Activated T-helper 17 cell treated with anti-CD3 and anti-CD28 coated beads, Interleukin-2, amount 50 U/mL, for 72 hours (primary cell): ENCODE measurements at regions not wholly inside any gene's neighbourhood (a gene's known extent, or its start where the extent isn't known, plus 50 kb on each side); places are given as distances from the start of the nearest gene placed in this dataset.

Experiments
- ATAC-seq: fragments of 150-1000 bp; cut with Tn5 transposase; replicated peaks from 2 replicates; pipeline ENCODE4 v1.10.0; 2021; ENCODE audit warnings: mild to moderate bottlenecking, moderate library complexity
- H3K27ac Mint-ChIP-seq: one replicate; pipeline ENCODE4 v1.8.0; 2022; ENCODE audit warnings: mixed read lengths
- H3K27me3 Mint-ChIP-seq: one replicate; pipeline ENCODE4 v1.8.0; 2022; ENCODE audit warnings: mixed read lengths
- H3K36me3 Mint-ChIP-seq: one replicate; pipeline ENCODE4 v1.8.0; 2022; ENCODE audit warnings: low read depth, mild to moderate bottlenecking, mixed read lengths
- H3K4me1 Mint-ChIP-seq: one replicate; pipeline ENCODE4 v1.8.0; 2022; ENCODE audit warnings: mixed read lengths
- H3K4me3 Mint-ChIP-seq: one replicate; pipeline ENCODE4 v1.8.0; 2022; ENCODE audit warnings: mild to moderate bottlenecking, mixed read lengths
- H3K9me3 Mint-ChIP-seq: one replicate; pipeline ENCODE4 v1.8.0; 2022; ENCODE audit warnings: mixed read lengths

DNA sequence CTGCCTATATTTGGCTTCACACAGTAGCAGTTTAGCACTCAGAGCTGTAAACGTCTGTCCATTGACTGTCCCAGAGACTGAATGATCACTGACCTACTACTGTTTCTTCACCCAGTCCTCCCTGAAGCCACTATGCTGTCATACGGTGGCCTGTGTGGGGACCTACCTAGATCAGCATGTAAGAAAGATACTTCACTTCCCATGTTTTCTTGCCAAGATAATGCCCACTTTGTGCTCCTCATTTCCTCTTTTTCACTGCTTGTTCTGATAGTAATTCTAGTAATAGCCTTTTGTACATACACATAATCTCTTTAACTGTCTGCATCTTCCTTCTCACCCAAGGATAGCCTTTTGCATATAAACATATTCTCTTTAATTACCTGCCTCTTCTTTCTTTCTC, 109.9 kb upstream of the TIAM2 start:
- peaks cover 11% of the 10 kb centered on the region for H3K36me3 Mint-ChIP-seq
- no peaks in the 10 kb centered on the region for H3K9me3 Mint-ChIP-seq
- H3K4me1 Mint-ChIP-seq, result peaks cover 6% of the 10 kb centered on the region
- no peaks in the 10 kb centered on the region for H3K27me3 Mint-ChIP-seq
- no peak overlapping the region for H3K27ac Mint-ChIP-seq
- H3K4me3 Mint-ChIP-seq, result no peak overlapping the region
- ATAC-seq, result no peak

DNA sequence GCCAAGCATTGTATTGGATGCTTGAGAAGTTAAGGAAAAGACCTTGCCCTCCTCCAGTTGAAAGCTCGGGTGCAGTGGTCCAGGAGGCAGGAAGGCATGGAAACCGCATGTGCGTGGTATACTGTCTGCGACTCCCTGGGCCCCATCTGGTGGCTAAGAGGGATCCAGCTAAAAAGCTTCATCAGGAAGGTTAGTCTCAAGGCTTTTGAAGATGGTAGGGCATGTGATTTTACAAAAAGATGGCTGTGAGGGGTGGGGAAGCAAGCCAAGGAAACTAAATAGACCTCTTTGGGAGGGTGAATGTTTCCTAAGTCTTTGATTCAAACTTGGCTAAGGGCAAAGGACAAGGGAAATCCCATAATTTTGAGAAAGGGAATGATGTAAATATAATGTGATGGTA, 109.1 kb upstream of the TIAM2 start:
- peaks cover 6% of the 10 kb centered on the region for H3K4me1 Mint-ChIP-seq
- H3K27ac Mint-ChIP-seq, result no peak overlapping the region
- H3K9me3 Mint-ChIP-seq, result no peaks in the 10 kb centered on the region
- no peak for ATAC-seq
- H3K36me3 Mint-ChIP-seq, result peaks cover 11% of the 10 kb centered on the region
- H3K27me3 Mint-ChIP-seq, result no peaks in the 10 kb centered on the region
- H3K4me3 Mint-ChIP-seq, result no peak overlapping the region

- H3K4me3 Mint-ChIP-seq, result no peak overlapping the region
- H3K4me1 Mint-ChIP-seq, result peaks cover 6% of the 10 kb centered on the region
- no peak overlapping the region for H3K27ac Mint-ChIP-seq
- no peak for ATAC-seq
- no peaks in the 10 kb centered on the region for H3K9me3 Mint-ChIP-seq
- H3K27me3 Mint-ChIP-seq, result no peaks in the 10 kb centered on the region
- H3K36me3 Mint-ChIP-seq, result peaks cover 11% of the 10 kb centered on the region
Observed at GRCh38 chr6:154886471-154886870, 108.6 kb upstream of the TIAM2 start.

DNA sequence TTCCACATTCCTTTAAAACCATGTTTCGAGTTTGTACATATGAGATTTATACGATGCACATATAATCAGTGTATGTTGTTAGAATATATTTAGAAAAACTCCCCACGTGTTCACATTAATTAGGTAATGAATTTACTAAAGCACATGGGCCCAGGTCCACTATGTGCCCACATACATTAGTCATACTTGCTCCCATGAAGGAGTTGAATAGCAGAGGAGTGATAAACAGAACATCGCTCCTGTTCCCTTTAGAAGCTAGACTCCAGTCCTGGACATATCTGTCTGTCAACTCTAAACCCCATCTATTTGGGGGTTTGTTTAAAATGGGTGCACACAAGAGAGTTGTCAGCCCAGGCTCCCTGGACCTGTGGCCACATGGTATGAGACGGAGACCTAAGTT, 108.1 kb upstream of the TIAM2 start:
- no peak for ATAC-seq
- Mint-ChIP-seq H3K27ac (no peak overlapping the region), H3K27me3 (no peaks in the 10 kb centered on the region), H3K9me3 (no peaks in the 10 kb centered on the region), H3K4me3 (no peak overlapping the region), H3K36me3 (peaks cover 11% of the 10 kb centered on the region), H3K4me1 (peaks cover 6% of the 10 kb centered on the region)

- no peak for ATAC-seq
- H3K4me3 Mint-ChIP-seq, result no peak overlapping the region
- H3K4me1 Mint-ChIP-seq, result peaks cover 6% of the 10 kb centered on the region
- no peaks in the 10 kb centered on the region for H3K9me3 Mint-ChIP-seq
- no peaks in the 10 kb centered on the region for H3K27me3 Mint-ChIP-seq
- peak overlapping the region; percentile 39 for H3K27ac Mint-ChIP-seq
- H3K36me3 Mint-ChIP-seq, result peaks cover 1% of the 10 kb centered on the region
Observed at GRCh38 chr6:154888421-154889295, 106.5 kb upstream of the TIAM2 start.

DNA sequence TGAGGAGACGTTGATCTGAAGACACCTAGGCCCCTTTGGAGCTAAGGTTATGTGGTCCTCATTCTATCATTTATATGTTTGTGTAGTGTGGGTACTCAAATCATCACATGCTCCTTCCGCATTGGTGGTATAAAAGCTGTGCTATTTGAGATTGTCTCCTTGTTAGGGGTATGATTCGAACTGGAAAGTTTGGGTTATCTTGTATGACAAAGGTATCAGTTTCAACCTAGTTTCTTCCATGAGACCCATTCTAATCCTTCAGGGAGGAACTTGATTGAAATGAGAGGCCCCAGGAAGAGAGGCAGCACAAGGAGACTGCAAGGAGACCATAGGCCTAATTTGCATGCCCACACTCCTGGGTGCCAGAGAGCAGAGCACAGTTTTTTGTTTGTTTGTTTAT, 104.2 kb upstream of the TIAM2 start:
- no peaks in the 10 kb centered on the region for H3K9me3 Mint-ChIP-seq
- peak; percentile 51 for ATAC-seq
- peaks cover 2% of the 10 kb centered on the region for H3K36me3 Mint-ChIP-seq
- H3K27me3 Mint-ChIP-seq, result no peaks in the 10 kb centered on the region
- no peak overlapping the region for H3K27ac Mint-ChIP-seq
- no peak overlapping the region for H3K4me3 Mint-ChIP-seq
- peaks cover 11% of the 10 kb centered on the region for H3K4me1 Mint-ChIP-seq

GRCh38 chr6:154891901-154892300, 103.2 kb upstream of the TIAM2 start:
- no peak for ATAC-seq
- H3K4me1 Mint-ChIP-seq, result peaks cover 11% of the 10 kb centered on the region
- no peak overlapping the region for H3K4me3 Mint-ChIP-seq
- peaks cover 6% of the 10 kb centered on the region for H3K36me3 Mint-ChIP-seq
- H3K9me3 Mint-ChIP-seq, result no peaks in the 10 kb centered on the region
- no peak overlapping the region for H3K27ac Mint-ChIP-seq
- H3K27me3 Mint-ChIP-seq, result no peaks in the 10 kb centered on the region

DNA sequence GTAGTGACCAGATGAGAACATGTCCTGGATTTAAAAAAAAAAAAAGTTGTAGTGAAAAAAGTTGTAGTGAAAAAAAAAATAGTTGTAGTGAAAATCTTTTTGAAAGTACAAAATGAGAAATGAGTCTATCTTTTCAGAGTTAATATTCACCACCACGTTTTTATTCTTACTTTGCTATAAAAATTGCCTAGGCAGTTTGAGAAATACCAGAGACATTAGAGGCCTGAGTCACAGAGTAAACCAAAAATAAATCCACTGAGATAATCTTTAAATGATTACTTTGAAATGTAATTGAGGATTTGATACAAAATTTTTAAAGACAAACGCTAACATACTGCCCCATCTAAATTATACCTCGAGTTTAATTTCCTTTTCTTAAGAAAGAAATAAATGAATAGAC, 101.2 kb upstream of the TIAM2 start:
- Mint-ChIP-seq H3K36me3 (peaks cover 14% of the 10 kb centered on the region), H3K27ac (no peak overlapping the region), H3K9me3 (no peaks in the 10 kb centered on the region), H3K27me3 (no peaks in the 10 kb centered on the region), H3K4me3 (no peak overlapping the region), H3K4me1 (peaks cover 11% of the 10 kb centered on the region)
- no peak for ATAC-seq

GRCh38 chr6:154894902-154895301, 100.2 kb upstream of the TIAM2 start:
- no peak for ATAC-seq
- Mint-ChIP-seq H3K9me3 (no peaks in the 10 kb centered on the region), H3K36me3 (peaks cover 14% of the 10 kb centered on the region), H3K27ac (peak overlapping the region; percentile 31), H3K27me3 (no peaks in the 10 kb centered on the region), H3K4me1 (peaks cover 5% of the 10 kb centered on the region), H3K4me3 (no peak overlapping the region)

DNA sequence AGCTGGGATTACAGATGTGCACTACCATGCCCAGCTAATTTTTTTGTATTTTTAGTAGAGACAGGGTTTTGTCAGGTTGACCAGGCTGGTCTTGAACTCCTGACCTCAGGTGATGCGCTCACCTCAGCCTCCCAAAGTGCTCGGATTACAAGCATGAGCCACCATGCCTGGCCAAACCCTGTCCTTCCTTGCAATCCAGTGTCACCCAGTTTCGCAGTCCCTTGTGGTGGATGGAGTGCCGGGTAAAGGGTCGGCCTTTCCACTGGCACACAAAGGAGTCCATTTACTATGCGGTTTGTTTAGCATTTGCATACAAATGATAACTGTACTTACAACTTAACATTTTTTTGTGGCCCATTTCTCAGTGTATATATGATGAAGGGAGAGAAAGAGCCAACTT, 99.3 kb upstream of the TIAM2 start:
- Mint-ChIP-seq H3K27me3 (no peaks in the 10 kb centered on the region), H3K4me3 (no peak overlapping the region), H3K9me3 (no peaks in the 10 kb centered on the region), H3K27ac (no peak overlapping the region), H3K36me3 (peaks cover 14% of the 10 kb centered on the region), H3K4me1 (peaks cover 5% of the 10 kb centered on the region)
- no peak for ATAC-seq

DNA sequence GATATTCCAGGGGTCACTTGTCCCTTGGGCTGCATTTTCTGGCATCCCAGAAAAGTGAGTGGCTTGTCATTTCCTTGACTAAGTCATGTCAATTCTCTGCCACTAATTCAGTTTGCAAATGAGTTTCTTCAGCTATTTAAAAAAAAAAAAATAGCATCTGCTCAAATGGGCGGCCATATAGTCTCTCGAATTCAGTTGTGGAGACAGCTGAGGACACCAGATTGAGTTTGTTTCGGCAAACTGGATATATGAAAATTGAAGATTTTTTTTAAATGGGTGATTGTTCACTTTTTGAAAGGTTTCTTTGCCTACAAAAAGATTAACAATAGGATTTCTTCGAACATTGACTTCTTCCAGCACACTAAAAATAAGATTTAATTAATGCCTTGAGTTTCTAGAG, 96.3 kb upstream of the TIAM2 start:
- Mint-ChIP-seq H3K4me1 (peaks cover 5% of the 10 kb centered on the region), H3K4me3 (no peak overlapping the region), H3K27me3 (no peaks in the 10 kb centered on the region), H3K9me3 (no peaks in the 10 kb centered on the region), H3K36me3 (peaks cover 14% of the 10 kb centered on the region), H3K27ac (no peak overlapping the region)
- no peak for ATAC-seq

DNA sequence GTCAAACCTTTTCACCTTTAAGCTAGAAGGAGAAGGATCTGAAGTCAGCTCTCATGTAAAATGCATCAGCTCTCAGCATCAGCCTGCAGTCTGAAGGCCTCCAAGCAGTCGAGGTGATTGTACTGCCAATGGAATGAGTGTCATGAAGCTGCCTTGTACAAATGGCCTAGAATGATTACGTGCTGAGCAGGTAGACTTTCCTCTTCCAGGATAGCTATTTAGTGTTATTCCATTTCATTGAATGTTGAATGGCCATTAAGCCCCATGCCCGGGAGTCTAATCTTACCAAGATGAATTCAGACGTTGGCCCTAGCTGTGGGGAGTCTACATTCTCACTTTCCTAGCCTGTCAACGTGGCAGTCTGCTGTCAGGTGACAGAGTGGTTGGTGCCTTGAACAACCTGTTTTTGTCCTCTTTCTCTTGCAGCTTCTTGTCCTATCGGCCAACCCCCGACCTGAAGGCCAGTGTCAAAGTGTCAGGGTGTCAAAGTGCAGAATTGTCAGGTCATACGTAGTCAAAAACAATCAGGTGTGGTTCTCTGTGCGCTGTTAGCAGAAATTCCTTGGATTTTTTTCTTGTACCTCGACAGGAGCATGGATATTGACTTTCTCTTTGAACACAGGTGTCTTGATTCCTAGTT, 95.2 kb upstream of the TIAM2 start:
- peaks cover 3% of the 10 kb centered on the region for H3K4me1 Mint-ChIP-seq
- no peaks in the 10 kb centered on the region for H3K27me3 Mint-ChIP-seq
- no peaks in the 10 kb centered on the region for H3K9me3 Mint-ChIP-seq
- H3K27ac Mint-ChIP-seq, result no peak overlapping the region
- peaks cover 14% of the 10 kb centered on the region for H3K36me3 Mint-ChIP-seq
- no peak for ATAC-seq
- no peak overlapping the region for H3K4me3 Mint-ChIP-seq

DNA sequence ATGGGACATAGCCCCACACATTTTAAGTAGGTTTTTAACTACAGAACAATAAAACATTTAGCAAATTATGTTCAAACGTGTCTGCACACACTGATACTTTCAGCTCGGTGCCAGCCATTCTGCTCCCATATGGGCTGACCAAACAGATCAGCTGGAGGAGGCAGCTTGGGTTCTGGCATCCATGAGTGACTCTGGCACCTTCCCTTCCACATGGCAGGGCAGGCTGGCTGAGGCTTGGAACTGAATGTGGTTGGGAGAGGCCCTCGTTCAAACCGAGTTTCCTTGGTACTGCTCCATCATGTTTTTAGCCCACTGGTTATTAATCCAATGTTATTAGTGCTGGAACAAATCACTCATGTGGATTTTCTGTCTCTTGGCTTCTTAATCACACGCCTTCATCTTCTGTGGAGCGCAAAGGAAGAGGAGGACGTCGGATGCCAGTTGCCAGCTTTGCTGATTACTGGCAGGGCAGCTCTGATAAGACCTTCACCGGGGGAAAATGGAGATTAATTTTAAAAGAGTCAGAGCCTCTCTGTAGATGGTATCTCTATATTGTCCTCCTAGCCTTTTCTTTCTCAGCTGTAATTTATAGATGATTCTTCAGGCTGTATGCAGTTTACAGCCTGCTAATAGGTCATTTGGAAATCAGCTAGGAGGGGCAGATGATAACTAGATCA, 93.1 kb upstream of the TIAM2 start:
- peaks cover 8% of the 10 kb centered on the region for H3K36me3 Mint-ChIP-seq
- no peaks in the 10 kb centered on the region for H3K27me3 Mint-ChIP-seq
- no peaks in the 10 kb centered on the region for H3K4me1 Mint-ChIP-seq
- no peaks in the 10 kb centered on the region for H3K9me3 Mint-ChIP-seq
- ATAC-seq, result no peak
- H3K27ac Mint-ChIP-seq, result no peak overlapping the region
- no peak overlapping the region for H3K4me3 Mint-ChIP-seq

DNA sequence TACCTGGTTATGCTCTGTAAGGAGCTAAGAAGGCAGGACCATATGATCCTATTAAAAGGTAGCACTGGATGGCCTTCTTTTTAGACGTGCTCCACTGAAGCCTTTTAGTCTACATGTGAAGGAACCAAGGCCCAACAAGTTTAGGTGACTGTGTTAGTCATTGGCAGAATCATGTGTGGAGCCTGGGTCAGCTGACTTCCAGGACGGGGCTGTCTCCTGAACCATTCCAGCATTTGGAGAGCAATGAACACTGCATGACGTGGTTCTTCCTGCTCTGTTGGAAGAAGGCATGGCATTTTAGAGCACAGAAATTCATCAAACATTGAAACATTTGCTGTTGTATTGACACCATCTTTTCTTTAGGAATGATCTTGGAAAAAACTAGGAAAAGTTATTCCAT, 87.8 kb upstream of the TIAM2 start:
- no peak for ATAC-seq
- H3K4me1 Mint-ChIP-seq, result no peaks in the 10 kb centered on the region

GRCh38 chr6:154908723-154909122, 86.4 kb upstream of the TIAM2 start:
- peak; percentile 83 for ATAC-seq

More for the DNA sequence above, 87.8 kb upstream of the TIAM2 start:
- Mint-ChIP-seq H3K4me3 (no peak overlapping the region), H3K36me3 (peaks cover 10% of the 10 kb centered on the region), H3K27ac (no peak overlapping the region), H3K9me3 (no peaks in the 10 kb centered on the region), H3K27me3 (no peaks in the 10 kb centered on the region)

More at GRCh38 chr6:154908723-154909122, 86.4 kb upstream of the TIAM2 start:
- Mint-ChIP-seq H3K4me3 (no peak overlapping the region), H3K27me3 (no peaks in the 10 kb centered on the region), H3K9me3 (no peaks in the 10 kb centered on the region), H3K27ac (no peak overlapping the region), H3K36me3 (peaks cover 10% of the 10 kb centered on the region), H3K4me1 (no peaks in the 10 kb centered on the region)
